ENCODE measurements at regions not wholly inside any gene's neighbourhood (a gene's known extent, or its start where the extent isn't known, plus 50 kb on each side); places are given as distances from the start of the nearest gene placed in this dataset.
A peak's percentile ranks its signal among the peaks of the same experiment; 100 is the strongest.
"Not testable (repeated sequence)": the region's sequence is repeated elsewhere in the genome, so short reads cannot be mapped to it uniquely, and the experiment has no call there.

DNA sequence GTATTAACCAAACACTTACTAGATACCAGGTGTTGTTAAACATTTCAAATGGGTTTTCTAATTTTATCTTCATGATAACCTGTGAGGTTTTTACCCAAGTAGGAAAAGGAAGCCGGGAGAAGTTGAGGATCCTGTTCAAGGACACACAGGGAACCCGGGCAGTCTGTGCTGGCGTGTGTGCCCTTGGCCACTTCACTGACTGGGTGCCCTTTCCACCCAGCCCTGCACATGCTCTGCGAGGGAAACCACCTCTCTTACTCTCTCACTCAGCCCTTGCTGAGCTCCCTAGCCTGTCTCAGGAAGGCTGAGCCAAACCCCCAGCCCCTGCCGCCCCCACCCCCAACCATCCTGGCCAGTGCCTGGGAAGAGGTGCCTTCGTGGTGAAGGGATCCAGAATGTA lies 51.8 kb downstream of the TEX44 start:
- DNase-seq: no peak
- no peak for ATAC-seq

DNA sequence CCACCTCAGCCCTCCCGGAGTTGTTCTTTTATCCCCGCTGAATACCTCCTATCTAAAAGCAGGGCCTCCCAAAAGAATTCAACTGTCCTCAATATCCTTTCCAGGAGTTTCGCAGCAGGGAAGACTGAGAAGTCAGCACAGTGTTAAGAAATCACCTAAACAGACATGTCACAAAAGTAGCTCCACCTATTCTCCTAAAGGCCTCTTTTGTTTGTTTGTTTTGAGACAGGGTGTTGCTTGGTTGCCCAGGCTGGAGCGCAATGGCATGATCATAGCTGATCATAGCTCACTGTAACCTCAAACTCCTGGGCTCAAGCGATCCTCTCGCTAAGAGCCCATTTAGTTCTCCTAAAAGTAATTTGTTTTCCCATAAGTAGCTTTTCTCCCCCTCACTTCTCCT lies 53.8 kb downstream of the TEX44 start:
- no peak for ATAC-seq
- DNase-seq: no peak

DNA sequence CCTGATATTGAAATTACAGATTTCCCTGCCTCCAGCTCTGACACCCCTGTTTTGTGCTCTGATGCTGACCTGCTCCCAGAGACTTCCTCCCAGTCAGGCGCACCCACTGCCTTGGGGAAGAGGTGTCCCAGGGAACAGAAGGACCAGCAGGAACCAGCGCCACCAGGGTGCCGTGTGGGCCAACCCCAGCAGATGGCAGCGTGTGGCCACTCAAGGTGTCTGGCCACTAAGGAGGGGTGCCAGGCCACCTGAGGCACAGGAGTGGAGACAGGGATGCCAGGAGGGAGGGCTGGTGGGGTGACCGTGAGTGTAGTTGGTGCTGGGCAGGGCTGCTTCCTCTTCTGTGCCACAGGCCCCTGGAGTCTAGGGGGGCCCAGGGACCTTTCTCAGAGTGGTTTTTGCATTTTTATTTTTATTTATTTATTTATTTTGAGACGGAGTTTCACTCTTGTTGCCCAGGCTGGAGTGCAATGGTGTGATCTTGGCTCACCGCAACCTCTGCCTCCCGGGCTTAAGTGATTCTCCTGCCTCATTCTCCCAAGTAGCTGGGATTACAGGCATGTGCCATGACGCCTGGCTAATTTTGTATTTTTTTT lies 56.0 kb downstream of the TEX44 start:
- DNase-seq (peak; percentile 79), ATAC-seq (peak; percentile 90)

DNA sequence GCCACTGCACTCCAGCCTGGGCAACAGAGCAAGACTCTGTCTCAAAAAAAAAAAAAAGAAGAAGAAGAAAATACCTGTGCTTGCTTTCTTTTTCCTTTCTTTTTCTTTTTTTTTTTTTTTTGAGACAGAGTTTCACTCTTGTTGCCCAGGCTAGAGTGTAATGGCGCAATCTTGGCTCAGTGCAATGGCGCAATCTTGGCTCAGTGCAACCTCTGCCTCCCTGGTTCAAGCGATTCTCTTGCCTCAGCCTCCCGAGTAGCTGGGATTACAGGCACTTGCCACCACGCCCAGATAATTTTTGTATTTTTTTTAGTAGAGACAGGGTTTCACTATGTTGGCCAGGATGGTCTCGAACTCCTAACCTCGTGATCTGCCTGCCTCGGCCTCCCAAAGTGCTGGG lies 56.8 kb upstream of the PTMA start:
- not testable (repeated sequence) for ATAC-seq, DNase-seq

DNA sequence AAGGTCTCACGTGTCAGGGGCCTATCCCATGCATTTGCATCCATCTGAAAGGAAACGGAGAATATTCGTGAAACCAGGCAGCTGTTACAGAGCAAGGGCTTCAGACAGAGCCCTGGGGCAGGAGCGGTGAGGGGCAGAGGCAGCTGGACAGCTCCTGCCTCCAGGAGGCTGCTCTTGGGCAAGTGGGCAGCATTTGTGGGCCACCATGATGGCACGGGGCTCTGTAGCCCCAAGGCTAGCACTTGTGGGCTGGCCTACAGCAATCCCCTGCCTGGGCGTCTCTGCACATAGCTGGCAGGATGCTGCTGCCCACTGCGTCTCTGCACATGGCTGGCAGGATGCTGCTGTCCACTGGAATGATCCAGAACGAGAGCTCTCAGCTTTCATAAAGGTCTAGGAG lies 52.8 kb upstream of the PTMA start:
- DNase-seq (no peak), ATAC-seq (no peak)

DNA sequence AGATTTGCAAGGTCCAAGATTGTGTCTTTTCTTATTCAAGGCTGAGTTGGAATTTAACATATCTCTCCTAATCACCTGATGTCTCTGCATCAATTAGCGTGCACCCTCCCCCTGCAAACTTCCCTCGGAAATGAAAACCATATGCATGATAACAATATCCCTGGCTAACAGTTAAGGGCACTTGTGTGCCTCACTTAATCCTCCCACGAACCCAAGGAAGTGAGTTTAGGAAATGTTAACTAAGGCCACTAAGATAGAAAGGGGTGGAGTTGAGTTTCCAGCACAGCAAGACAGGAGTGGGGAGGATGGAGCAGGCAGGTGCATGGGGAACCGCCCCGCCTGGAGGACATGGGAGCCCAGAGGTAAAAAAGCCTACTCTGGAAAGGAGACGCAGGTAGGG lies 52.4 kb upstream of the PTMA start:
- no peak for ATAC-seq
- no peak for DNase-seq

Measured in stimulated activated naive CD8-positive, alpha-beta T cell treated with anti-CD3 and anti-CD28 coated beads, Interleukin-15, Interleukin-2, amounts not matched to agents 100 U/mL and 50 U/mL, for 24 hours (primary cell).